Stimulated activated naive CD4-positive, alpha-beta T cell (primary cell): ENCODE measurements at regions not wholly inside any gene's neighbourhood (a gene's known extent, or its start where the extent isn't known, plus 50 kb on each side); places are given as distances from the start of the nearest gene placed in this dataset.
"Not testable (repeated sequence)": the region's sequence is repeated elsewhere in the genome, so short reads cannot be mapped to it uniquely, and the experiment has no call there.

Experiments
- DNase-seq, 6 experiments: peaks; one replicate each; lab custom pipeline; 2025; lab: John Stamatoyannopoulos, UW

- no peak for DNase-seq
Measured at GRCh38 chr6:119880840-119881239, 531.3 kb upstream of the MAN1A1 start.

- no peak for DNase-seq
Measured at GRCh38 chr6:119879731-119880130, 530.2 kb upstream of the MAN1A1 start.

- no peak for DNase-seq
Measured at GRCh38 chr6:119874381-119874780, 524.8 kb upstream of the MAN1A1 start.

GRCh38 chr6:119873107-119873506, 523.5 kb upstream of the MAN1A1 start:
- no peak for DNase-seq

- no peak for DNase-seq
Measured at GRCh38 chr6:119871520-119871919, 522.0 kb upstream of the MAN1A1 start.

- DNase-seq: no peak
Measured at GRCh38 chr6:119865466-119866350, 516.1 kb upstream of the MAN1A1 start.

- DNase-seq: no peak
Measured at GRCh38 chr6:119862719-119863118, 513.2 kb upstream of the MAN1A1 start.

GRCh38 chr6:119858901-119859300, 509.3 kb upstream of the MAN1A1 start:
- DNase-seq: no peak

- no peak for DNase-seq
Measured at GRCh38 chr6:119856136-119856535, 506.6 kb upstream of the MAN1A1 start.

- DNase-seq: no peak
Measured at GRCh38 chr6:119848696-119849095, 499.1 kb upstream of the MAN1A1 start.

- DNase-seq: no peak
Measured at GRCh38 chr6:119845161-119845560, 495.6 kb upstream of the MAN1A1 start.

- no peak for DNase-seq
Measured at GRCh38 chr6:119844387-119844786, 494.8 kb upstream of the MAN1A1 start.

- no peak for DNase-seq
Measured at GRCh38 chr6:119842191-119842590, 492.6 kb upstream of the MAN1A1 start.

GRCh38 chr6:119838043-119838442, 488.5 kb upstream of the MAN1A1 start:
- DNase-seq: no peak

- no peak for DNase-seq
Measured at GRCh38 chr6:119834418-119834817, 484.9 kb upstream of the MAN1A1 start.

GRCh38 chr6:119832411-119832810, 482.9 kb upstream of the MAN1A1 start:
- DNase-seq: no peak

GRCh38 chr6:119830494-119831295, 481.1 kb upstream of the MAN1A1 start:
- DNase-seq: no peak

- no peak for DNase-seq
Measured at GRCh38 chr6:119830069-119830468, 480.5 kb upstream of the MAN1A1 start.

GRCh38 chr6:119829499-119829898, 479.9 kb upstream of the MAN1A1 start:
- not testable (repeated sequence) for DNase-seq

- no peak for DNase-seq
Measured at GRCh38 chr6:119829006-119829405, 479.4 kb upstream of the MAN1A1 start.

- DNase-seq: no peak
Measured at GRCh38 chr6:119821380-119821779, 471.8 kb upstream of the MAN1A1 start.

GRCh38 chr6:119818876-119819275, 469.3 kb upstream of the MAN1A1 start:
- no peak for DNase-seq
